ENCODE measurements at regions not wholly inside any gene's neighbourhood (a gene's known extent, or its start where the extent isn't known, plus 50 kb on each side); places are given as distances from the start of the nearest gene placed in this dataset.
"Not testable (repeated sequence)": the region's sequence is repeated elsewhere in the genome, so short reads cannot be mapped to it uniquely, and the experiment has no call there.

DNA sequence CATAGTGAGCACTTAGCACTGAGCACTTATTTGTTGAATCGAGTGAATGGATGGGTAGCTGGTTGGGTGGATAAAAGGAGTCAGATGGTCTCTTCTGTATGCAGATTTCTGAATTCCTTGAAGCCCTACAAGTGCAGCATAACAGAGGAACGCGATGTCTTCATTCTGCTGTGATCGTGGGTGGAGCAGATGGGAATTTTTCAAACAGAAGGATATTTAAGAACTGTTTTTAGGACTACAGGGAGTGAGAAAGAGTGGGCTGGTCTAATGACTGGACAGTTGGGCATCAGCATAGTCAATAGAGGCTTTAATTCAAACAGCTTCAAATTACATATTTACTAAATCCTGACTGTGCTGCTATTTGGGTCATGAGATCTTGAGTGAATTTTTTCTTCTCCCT is 253.2 kb downstream of the CEMIP2 start:
- ATAC-seq = no peak
- TF ChIP-seq, protein P1, sequence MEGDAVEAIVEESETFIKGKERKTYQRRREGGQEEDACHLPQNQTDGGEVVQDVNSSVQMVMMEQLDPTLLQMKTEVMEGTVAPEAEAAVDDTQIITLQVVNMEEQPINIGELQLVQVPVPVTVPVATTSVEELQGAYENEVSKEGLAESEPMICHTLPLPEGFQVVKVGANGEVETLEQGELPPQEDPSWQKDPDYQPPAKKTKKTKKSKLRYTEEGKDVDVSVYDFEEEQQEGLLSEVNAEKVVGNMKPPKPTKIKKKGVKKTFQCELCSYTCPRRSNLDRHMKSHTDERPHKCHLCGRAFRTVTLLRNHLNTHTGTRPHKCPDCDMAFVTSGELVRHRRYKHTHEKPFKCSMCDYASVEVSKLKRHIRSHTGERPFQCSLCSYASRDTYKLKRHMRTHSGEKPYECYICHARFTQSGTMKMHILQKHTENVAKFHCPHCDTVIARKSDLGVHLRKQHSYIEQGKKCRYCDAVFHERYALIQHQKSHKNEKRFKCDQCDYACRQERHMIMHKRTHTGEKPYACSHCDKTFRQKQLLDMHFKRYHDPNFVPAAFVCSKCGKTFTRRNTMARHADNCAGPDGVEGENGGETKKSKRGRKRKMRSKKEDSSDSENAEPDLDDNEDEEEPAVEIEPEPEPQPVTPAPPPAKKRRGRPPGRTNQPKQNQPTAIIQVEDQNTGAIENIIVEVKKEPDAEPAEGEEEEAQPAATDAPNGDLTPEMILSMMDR (IDR thresholded peaks at IDR 0.05 in 4 of 5, conservative IDR thresholded peaks at IDR 0.05 in 1 of 5) = no peak
- no peak for TF ChIP-seq POLR2A (IDR thresholded peaks at IDR 0.05)

DNA sequence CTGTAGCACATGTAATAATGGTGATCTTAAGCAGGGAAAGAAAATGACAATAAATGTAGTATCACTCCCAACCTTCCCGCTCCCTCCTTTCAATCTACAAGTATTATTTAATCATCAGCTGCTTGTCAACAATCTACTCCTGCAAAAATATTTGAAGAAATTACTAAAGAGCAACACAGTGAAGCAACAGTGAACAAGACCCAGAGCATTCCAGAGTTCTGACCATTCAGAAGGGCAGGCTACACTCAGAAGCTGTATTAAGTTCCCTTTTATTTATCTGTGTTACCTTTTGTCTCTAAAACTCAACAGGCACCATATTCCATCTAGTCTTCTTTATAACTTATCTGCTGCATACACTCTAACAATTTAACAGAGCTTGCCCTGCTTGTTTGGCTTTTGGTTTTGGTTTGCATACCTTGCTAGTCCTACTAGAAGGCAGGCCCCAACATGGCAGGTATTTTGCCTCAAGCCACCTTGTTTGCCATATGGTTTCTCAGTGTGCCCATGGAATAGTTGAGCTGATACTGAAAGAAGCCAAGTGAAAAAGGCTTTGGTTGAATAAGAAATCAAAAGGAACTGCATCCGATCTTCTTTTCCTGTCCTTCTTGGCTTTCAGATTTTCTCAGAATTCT is 253.9 kb downstream of the CEMIP2 start:
- Histone ChIP-seq H3K4me1 (no peaks in the 10 kb centered on the region), H3K9me3 (no peaks in the 10 kb centered on the region), H3K36me3 (no peaks in the 10 kb centered on the region), H3K27ac (no peak overlapping the region), H3K4me3 (no peak overlapping the region), H3K27me3 (no peaks in the 10 kb centered on the region)
- DNase-seq (no peak), ATAC-seq (no peak)
- TF ChIP-seq, protein P1 (IDR thresholded peaks at IDR 0.05 in 4 of 5, conservative IDR thresholded peaks at IDR 0.05 in 1 of 5) = no peak
- TF ChIP-seq POLR2A (IDR thresholded peaks at IDR 0.05) = no peak
- intact Hi-C loops (cut with DNase I; ENCODE audit: low total_unique reads) (no loop called here), in situ Hi-C loops (cut with MboI; ENCODE audit: low sequenced_read_pairs in 4 of 4) (no loop called here)

More for the DNA sequence above, 253.2 kb downstream of the CEMIP2 start:
- in situ Hi-C loops (cut with MboI; ENCODE audit: low sequenced_read_pairs in 4 of 4) = no loop called here
- H3K4me3 ChIP-seq = no peak overlapping the region
- no peak overlapping the region for H3K27ac ChIP-seq
- no peaks in the 10 kb centered on the region for H3K36me3 ChIP-seq
- no peaks in the 10 kb centered on the region for H3K4me1 ChIP-seq
- DNase-seq = no peak
- H3K27me3 ChIP-seq = no peaks in the 10 kb centered on the region
- H3K9me3 ChIP-seq = no peaks in the 10 kb centered on the region
- intact Hi-C loops (cut with DNase I; ENCODE audit: low total_unique reads) = no loop called here

DNA sequence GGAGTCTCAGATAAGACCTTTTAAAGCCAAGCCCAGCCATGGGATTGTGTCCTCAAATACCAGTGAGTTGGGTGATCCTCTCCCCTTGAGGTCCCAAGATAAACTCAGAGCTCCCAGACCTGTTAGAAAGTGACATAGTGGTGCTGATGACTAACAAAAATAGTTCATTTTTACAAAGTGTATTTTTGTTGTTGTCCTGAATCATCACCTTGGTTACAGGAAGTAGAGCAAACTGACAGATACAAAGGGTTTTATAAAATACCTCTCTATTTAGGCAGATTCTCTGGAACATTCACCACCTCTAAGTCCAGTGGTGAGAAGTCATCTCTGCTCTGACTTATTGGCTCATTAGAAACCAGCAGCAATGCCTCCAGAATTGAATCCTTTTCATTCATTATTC is 259.3 kb downstream of the CEMIP2 start:
- no peak overlapping the region for H3K27ac ChIP-seq
- TF ChIP-seq POLR2A (IDR thresholded peaks at IDR 0.05) = no peak
- TF ChIP-seq, protein P1 (IDR thresholded peaks at IDR 0.05 in 4 of 5, conservative IDR thresholded peaks at IDR 0.05 in 1 of 5) = no peak
- intact Hi-C loops (cut with DNase I; ENCODE audit: low total_unique reads) (no loop called here), in situ Hi-C loops (cut with MboI; ENCODE audit: low sequenced_read_pairs in 4 of 4) (no loop called here)
- DNase-seq = no peak
- ATAC-seq = no peak
- H3K36me3 ChIP-seq = no peaks in the 10 kb centered on the region
- no peaks in the 10 kb centered on the region for H3K4me1 ChIP-seq
- H3K9me3 ChIP-seq = no peaks in the 10 kb centered on the region
- no peak overlapping the region for H3K4me3 ChIP-seq
- H3K27me3 ChIP-seq = no peaks in the 10 kb centered on the region

DNA sequence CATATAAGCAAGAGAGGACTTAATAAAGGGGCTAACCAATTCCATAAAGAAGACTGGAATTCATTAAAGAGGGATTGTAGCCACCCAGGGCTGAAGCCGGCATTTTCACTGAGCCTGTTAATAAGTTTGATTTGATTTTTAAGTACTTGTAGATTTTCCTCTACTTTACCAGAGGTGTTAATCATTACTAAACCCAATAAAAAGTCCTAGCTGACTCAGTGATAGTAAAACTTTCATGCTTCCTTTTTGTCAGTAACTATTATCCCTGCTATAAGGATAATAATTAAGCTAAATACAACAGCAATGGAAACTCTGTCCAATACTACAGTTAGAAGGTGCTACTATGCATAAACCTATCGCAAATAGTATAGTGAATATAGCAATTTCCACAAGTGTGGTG is 260.2 kb downstream of the CEMIP2 start:
- intact Hi-C loops (cut with DNase I; ENCODE audit: low total_unique reads); ATAC-seq; H3K27ac ChIP-seq; in situ Hi-C loops (cut with MboI; ENCODE audit: low sequenced_read_pairs in 4 of 4); H3K36me3 ChIP-seq; DNase-seq; H3K4me3 ChIP-seq; H3K4me1 ChIP-seq; H3K27me3 ChIP-seq; H3K9me3 ChIP-seq: not testable (repeated sequence)

DNA sequence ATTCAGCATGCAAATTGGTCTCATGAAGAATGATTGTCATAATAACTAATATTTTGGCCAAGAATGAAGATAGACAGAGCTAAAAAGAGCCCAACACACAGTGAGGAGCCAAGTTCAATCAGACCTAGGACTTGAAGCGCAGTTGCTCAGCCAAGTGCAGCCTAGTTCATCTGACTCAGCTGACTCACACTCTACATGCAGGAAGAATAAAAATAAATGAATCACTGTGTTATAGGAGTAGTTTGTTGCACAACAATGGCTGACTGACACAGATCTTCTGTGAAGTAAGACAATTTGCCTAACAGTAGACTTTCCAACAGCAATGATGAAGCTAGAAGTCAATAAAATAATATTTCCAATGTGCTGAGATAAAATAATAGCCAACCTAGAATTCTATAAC is 261.5 kb downstream of the CEMIP2 start:
- H3K27ac ChIP-seq = peak overlapping the region in 3 of 4 donors; percentile 27 to 58 (median 47)
- DNase-seq (peak; percentile 8 to 38), ATAC-seq (peak; percentile 97 to 98)
- TF ChIP-seq, protein P1 (IDR thresholded peaks at IDR 0.05 in 4 of 5, conservative IDR thresholded peaks at IDR 0.05 in 1 of 5) = no peak
- no peak for TF ChIP-seq POLR2A (IDR thresholded peaks at IDR 0.05)
- H3K27me3 ChIP-seq = no peaks in the 10 kb centered on the region
- H3K9me3 ChIP-seq = no peaks in the 10 kb centered on the region
- no peak overlapping the region for H3K4me3 ChIP-seq
- intact Hi-C loops (cut with DNase I; ENCODE audit: low total_unique reads) = no loop called here
- no peaks in the 10 kb centered on the region for H3K36me3 ChIP-seq
- no peaks in the 10 kb centered on the region for H3K4me1 ChIP-seq
- in situ Hi-C loops (cut with MboI; ENCODE audit: low sequenced_read_pairs in 4 of 4) = no loop called here
